Islet precursor cell (in vitro differentiated cells): ENCODE measurements at regions not wholly inside any gene's neighbourhood (a gene's known extent, or its start where the extent isn't known, plus 50 kb on each side); places are given as distances from the start of the nearest gene placed in this dataset.

ENCODE experiments used
- DNase-seq: peaks from one replicate; pipeline ENCODE4 v3.0.0-alpha.2; 2018

DNA sequence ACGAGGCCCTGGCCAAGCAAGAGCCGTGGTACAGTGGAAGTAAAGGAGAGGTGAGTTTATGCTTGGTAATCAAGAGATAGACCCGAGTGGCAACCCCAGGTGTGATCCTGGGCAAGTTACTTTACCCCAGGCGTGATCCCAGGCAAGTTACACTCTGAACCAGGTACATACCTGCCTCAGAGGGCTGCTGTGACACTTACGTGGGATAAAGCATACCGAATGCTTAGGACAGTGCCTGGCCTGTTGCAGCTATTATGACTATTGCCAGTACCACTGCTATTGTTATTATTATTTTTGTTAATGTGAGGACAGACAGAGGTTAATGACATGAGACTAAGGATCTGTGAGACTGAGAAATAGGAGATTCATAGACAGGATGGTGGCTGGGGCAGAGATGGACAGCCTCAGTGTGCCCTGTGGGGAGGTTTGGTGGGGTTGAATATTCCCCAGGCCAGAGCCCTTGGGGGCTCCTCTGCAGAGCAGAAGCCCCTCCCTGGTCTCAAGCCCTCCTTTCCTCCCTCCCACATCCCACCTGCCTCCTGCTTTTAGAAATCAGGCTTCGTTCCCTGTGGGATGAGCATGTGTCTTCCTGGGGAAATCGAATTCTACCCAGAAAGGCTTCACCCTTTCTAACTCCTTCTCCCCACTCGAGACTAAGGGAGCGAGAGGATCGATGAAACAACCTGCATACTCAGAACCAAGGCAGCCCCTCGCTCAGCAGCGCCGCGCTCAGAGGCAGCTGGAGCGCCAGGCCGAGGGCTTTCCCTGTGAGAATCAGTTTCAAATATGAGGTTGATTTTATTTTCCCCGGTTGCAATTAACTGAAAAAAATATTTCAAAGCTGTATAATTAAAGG is 62.0 kb upstream of the SIX3 start:
- DNase-seq, result no peak

DNA sequence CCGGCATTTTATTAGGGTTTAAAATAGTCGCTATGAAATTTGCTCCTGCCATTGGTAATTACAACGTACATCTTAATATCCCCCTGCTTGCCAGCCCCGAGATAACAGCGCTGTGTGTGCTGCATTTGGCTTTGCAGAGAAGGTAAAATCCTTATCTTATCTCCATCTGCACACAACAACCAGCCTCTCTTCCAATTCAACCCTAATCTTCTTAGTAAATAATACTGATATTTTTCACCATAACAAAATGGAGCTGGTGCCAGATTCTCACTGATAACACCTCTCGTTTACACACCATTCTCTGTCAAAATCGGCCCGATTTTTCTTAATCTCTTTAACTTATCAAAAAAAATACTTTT is 61.4 kb upstream of the SIX3 start:
- DNase-seq, result no peak

DNA sequence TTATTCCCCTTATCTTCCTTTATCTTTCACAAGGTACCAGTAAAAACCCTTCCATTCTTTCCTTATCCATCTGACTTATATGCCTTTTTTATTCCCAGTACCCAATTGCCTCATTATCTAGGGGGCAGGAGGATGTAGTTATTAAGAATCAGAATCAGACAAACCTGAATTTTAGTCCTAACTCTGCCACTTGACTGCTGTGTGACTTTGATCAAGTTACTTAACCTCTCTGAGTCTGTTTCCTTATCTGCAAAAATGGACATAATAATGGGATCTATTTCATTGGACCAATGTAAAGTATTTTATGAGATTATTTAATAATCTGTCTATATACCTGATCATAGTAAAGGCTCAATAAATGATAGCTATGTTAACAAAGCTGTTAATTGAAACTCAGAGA is 59.6 kb upstream of the SIX3 start:
- DNase-seq, result no peak

DNA sequence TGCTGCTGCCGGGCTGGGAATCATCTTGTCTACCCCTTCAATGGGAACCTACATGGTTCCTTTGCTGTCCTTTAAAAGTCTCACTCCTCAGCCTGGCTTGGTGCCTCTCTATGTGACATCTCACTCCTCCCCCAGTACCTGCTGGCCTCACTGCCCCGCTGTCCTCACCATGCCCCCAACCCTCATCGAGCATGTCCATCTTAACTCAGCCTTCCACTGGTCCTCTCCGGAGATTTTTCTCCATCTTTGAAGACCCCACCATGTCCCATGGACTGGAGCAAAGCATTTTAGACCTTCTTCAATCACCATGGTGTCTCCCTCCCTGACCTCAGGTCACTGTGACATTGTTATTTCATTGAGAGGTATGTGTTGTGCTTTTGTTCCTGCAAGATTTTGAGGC is 58.1 kb upstream of the SIX3 start:
- DNase-seq, result no peak

DNA sequence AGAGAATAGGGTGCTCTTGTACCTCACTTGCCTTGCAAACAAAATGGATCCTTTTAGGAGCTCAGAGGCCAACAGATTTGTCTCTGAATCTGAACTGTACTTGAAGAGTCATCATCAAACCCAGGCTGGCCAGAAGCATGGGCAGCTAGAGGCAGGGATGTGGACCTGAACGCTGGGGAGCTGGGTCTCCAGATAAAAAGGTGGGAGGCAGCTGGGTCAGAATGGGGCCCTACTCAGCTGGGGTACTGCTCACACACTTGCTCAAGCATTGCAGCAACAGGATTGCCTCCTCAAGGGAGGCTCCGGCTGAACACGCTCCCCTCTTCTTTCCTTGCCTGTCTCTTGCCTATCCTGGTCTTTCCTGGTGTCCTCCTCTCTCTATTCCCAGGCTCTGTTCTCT is 57.3 kb upstream of the SIX3 start:
- DNase-seq, result no peak

DNA sequence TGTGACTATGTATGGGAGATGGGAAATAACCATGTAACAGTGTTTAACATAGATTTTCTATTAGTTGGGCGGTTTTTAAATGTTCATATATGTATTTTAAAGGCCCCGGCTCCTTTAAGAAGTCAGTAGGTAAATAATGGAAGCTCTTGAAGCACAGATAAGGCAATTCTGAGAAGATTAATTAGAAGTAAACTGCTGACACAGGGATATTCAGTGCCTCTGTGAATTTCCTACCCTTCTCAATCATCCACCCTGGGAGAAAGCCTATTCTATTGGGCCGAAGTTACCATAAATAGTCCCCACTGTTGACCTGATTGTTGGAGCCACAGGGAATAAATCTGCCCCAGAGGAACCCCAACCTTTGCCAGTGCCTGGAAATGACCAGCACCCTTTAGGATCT is 56.8 kb upstream of the SIX3 start:
- no peak for DNase-seq

DNA sequence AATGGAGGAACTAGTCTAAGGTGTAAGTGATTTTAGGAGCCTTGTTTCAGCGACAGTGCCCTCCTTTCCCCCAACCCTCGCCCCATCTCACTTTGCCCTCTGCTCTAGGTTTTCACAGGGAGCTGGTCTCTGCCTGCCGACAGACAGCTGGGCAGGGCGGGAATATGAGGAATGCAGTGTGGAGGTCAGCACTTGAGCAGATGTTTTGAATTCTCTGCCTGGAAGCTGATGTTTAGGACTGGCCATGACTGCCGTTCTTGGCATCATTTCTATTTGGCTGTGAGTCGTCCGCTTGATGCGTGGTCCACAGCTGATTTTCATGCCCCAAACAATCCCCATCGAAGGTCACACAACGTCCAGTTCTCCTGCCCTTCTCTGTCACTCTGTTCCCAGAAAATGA is 55.1 kb upstream of the SIX3 start:
- no peak for DNase-seq

DNA sequence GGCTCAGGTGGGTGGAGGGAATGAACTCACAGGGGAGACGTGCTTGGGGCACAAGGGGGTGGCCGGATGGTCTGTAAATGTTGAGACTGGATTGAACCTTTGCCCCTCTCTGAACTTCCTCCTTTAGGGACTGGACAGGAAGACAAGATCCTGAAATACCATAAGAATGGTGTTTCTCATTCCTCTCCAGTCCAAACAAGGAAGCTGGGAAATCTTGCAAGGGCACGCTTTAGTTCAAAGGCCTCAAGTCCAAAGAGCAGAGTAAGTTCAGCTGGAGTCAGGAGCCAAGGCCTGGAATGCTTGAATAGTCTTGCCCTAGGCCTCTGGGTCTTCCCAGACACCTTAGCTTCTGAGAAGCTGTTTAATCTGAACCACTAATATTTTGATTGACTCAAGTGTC is 52.4 kb upstream of the SIX3 start:
- no peak for DNase-seq
